Suprapubic skin (tissue), 4 donors: ENCODE measurements at regions not wholly inside any gene's neighbourhood (a gene's known extent, or its start where the extent isn't known, plus 50 kb on each side); places are given as distances from the start of the nearest gene placed in this dataset.

ENCODE experiments used
- CTCF ChIP-seq, 2 donors: fragments of 200-600 bp in 1 of 2; fragments of 450-650 bp in 1 of 2; sonication (generic) in 1 of 2; IDR thresholded peaks; one replicate each; pipeline ENCODE4 v1.5.1; 2016 to 2019; ENCODE audit warnings: antibody characterized with exemption in 2 of 2, mild to moderate bottlenecking in 1 of 2, moderate library complexity in 1 of 2
- POLR2A ChIP-seq, 2 donors: fragments of 450-650 bp; IDR thresholded peaks; one replicate each; pipeline ENCODE4 v1.6.1; 2017; ENCODE audit warnings: antibody characterized with exemption in 2 of 2, mild to moderate bottlenecking in 2 of 2, moderate library complexity in 2 of 2
- POLR2AphosphoS5 ChIP-seq, 3 donors: sonication (generic); formaldehyde crosslinking; IDR thresholded peaks; one replicate each; pipeline ENCODE4 v1.6.1; 2017; ENCODE audit warnings: antibody characterized with exemption in 3 of 3

GRCh38 chr1:30452925-30453324 is 270.5 kb downstream of the MATN1 start:
- TF ChIP-seq CTCF (IDR thresholded peaks at IDR 0.05) (no peak), POLR2A (IDR thresholded peaks at IDR 0.05) (no peak), POLR2AphosphoS5 (IDR thresholded peaks at IDR 0.05) (no peak)
